SK-N-SH (cell line): ENCODE measurements at regions not wholly inside any gene's neighbourhood (a gene's known extent, or its start where the extent isn't known, plus 50 kb on each side); places are given as distances from the start of the nearest gene placed in this dataset.

Source experiments
- CTCF ChIA-PET: fragments of 300-600, 350-600 bp; formaldehyde crosslinking; extraction: SDS; loops from one replicate; lab custom pipeline; 2021; lab: Yijun Ruan, JAX
- POLR2A ChIA-PET: fragments of 350-600 bp; sonication (Branson Sonifier 250); formaldehyde crosslinking; extraction: SDS; loops from one replicate; lab custom pipeline; 2020; ENCODE audit warnings: antibody characterized with exemption, inconsistent platforms; lab: Yijun Ruan, JAX
- DNase-seq: peaks from one replicate; pipeline ENCODE4 v3.0.0; 2012
- H2AFZ ChIP-seq: fragments of 200-600 bp; sonication (generic); 2 replicates; pipeline ENCODE4 v1.8.1; 2016; ENCODE audit warnings: antibody characterized with exemption, mild to moderate bottlenecking, low read depth
- H3F3A ChIP-seq: fragments of 200-600 bp; sonication (generic); replicated peaks from 2 replicates; pipeline ENCODE3; 2016; ENCODE audit warnings: antibody characterized with exemption, mild to moderate bottlenecking; ENCODE audit not compliant: insufficient read depth
- H3K27ac ChIP-seq, 2 experiments: fragments of 200-500 bp in 1 of 2; fragments of 200-600 bp in 1 of 2; sonication (Bioruptor generic) in 1 of 2; sonication (generic), shearing (Covaris generic) in 1 of 2; 2 replicates each; pipeline versions ENCODE4 v1.5.1 to v1.6.1; 2014 to 2016; ENCODE audit warnings: low read depth in 2 of 2, inconsistent platforms in 1 of 2, low read length in 1 of 2, mild to moderate bottlenecking in 1 of 2, mixed read lengths in 1 of 2
- H3K27me3 ChIP-seq: fragments of 200-600 bp; sonication (generic), shearing (Covaris generic); 2 replicates; pipeline ENCODE4 v1.6.1; 2016; ENCODE audit warnings: mixed run types; ENCODE audit not compliant: insufficient read depth
- H3K36me3 ChIP-seq, 2 experiments: fragments of 200-500 bp in 1 of 2; fragments of 200-600 bp in 1 of 2; sonication (Bioruptor generic) in 1 of 2; sonication (generic) in 1 of 2; replicated peaks in 1 of 2; 2 replicates each; pipeline versions ENCODE3 to v1.5.1; 2014 to 2016; ENCODE audit warnings: low read length in 1 of 2, mild to moderate bottlenecking in 1 of 2; ENCODE audit not compliant: insufficient read depth in 2 of 2, control insufficient read depth in 1 of 2
- H3K4me1 ChIP-seq, 2 experiments: fragments of 200-500 bp in 1 of 2; fragments of 200-600 bp in 1 of 2; sonication (Bioruptor generic) in 1 of 2; sonication (generic), shearing (Covaris generic) in 1 of 2; 2 replicates each; pipeline versions ENCODE4 v1.5.1 to v1.6.1; 2014 to 2016; ENCODE audit warnings: low read depth in 1 of 2, low read length in 1 of 2, mixed run types in 1 of 2; ENCODE audit not compliant: insufficient read depth in 2 of 2, control insufficient read depth in 1 of 2
- H3K4me2 ChIP-seq: fragments of 200-600 bp; sonication (generic), shearing (Covaris generic); 2 replicates; pipeline ENCODE4 v1.6.1; 2017; ENCODE audit warnings: mixed run types
- H3K4me3 ChIP-seq, 2 experiments: fragments of 200-500 bp in 1 of 2; fragments of 200-600 bp in 1 of 2; sonication (Bioruptor generic) in 1 of 2; sonication (generic), shearing (Covaris generic) in 1 of 2; 2 replicates each; pipeline versions ENCODE4 v1.5.1 to v1.8.1; 2014 to 2016; ENCODE audit warnings: low read depth in 2 of 2, inconsistent platforms in 1 of 2, low read length in 1 of 2, mild to moderate bottlenecking in 1 of 2, mixed read lengths in 1 of 2, moderate library complexity in 1 of 2
- H3K79me2 ChIP-seq: fragments of 200-600 bp; sonication (generic); 2 replicates; pipeline ENCODE4 v1.8.1; 2017; ENCODE audit warnings: mild to moderate bottlenecking; ENCODE audit not compliant: insufficient read depth
- H3K9ac ChIP-seq: fragments of 200-600 bp; sonication (generic); 2 replicates; pipeline ENCODE4 v1.6.1; 2017; ENCODE audit warnings: mixed run types
- H3K9me2 ChIP-seq: fragments of 200-600 bp; sonication (generic); 2 replicates; pipeline ENCODE4 v1.6.1; 2017; ENCODE audit warnings: mixed run types
- H3K9me3 ChIP-seq: fragments of 200-600 bp; sonication (generic); 2 replicates; pipeline ENCODE4 v1.6.1; 2017; ENCODE audit warnings: mixed run types, mild to moderate bottlenecking, moderate library complexity
- H4K20me1 ChIP-seq: fragments of 200-600 bp; sonication (generic); 2 replicates; pipeline ENCODE4 v1.6.1; 2017; ENCODE audit warnings: mild to moderate bottlenecking, mixed run types; ENCODE audit not compliant: insufficient read depth
- CHD2 ChIP-seq: fragments of 150-350 bp; IDR thresholded peaks from 2 replicates; pipeline ENCODE4 v1.6.1; 2018; ENCODE audit warnings: low read length; ENCODE audit not compliant: partially characterized antibody
- CTCF ChIP-seq: fragments of 200-600 bp; sonication (generic); IDR thresholded peaks from 2 replicates; pipeline ENCODE4 v1.6.1; 2017; ENCODE audit warnings: antibody characterized with exemption, mild to moderate bottlenecking, moderate library complexity
- ELF1 ChIP-seq: IDR thresholded peaks from 2 replicates; pipeline ENCODE4 v1.4.0; 2012
- EZH2phosphoT487 ChIP-seq: fragments of 200-600 bp; sonication (generic); IDR thresholded peaks from 2 replicates; pipeline ENCODE4 v1.6.1; 2017; ENCODE audit warnings: low read depth, mixed run types, mild to moderate bottlenecking, antibody characterized with exemption, moderate library complexity, borderline replicate concordance
- FOXJ3 ChIP-seq: sonication (generic); formaldehyde crosslinking; IDR thresholded peaks from 2 replicates; pipeline ENCODE4 v1.5.1; 2020; ENCODE audit warnings: mild to moderate bottlenecking, missing genetic modification reagents
- FOXM1 ChIP-seq: IDR thresholded peaks from 2 replicates; pipeline ENCODE4 v1.4.0; 2012; ENCODE audit warnings: low read depth, mild to moderate bottlenecking
- GABPA ChIP-seq: IDR thresholded peaks from 2 replicates; pipeline ENCODE4 v1.4.0; 2012; ENCODE audit warnings: low read depth, mild to moderate bottlenecking
- JUND ChIP-seq: IDR thresholded peaks from 2 replicates; pipeline ENCODE4 v1.4.0; 2012
- MEF2A ChIP-seq: IDR thresholded peaks from 2 replicates; pipeline ENCODE4 v1.4.0; 2012; ENCODE audit warnings: low read depth, borderline replicate concordance
- NFIC ChIP-seq: IDR thresholded peaks from 2 replicates; pipeline ENCODE4 v1.4.0; 2012; ENCODE audit warnings: borderline replicate concordance
- PBX3 ChIP-seq: IDR thresholded peaks from 2 replicates; pipeline ENCODE4; 2012
- RAD21 ChIP-seq: IDR thresholded peaks from 2 replicates; pipeline ENCODE4 v1.6.1; 2012; ENCODE audit warnings: mild to moderate bottlenecking, low read length
- RCOR1 ChIP-seq: fragments of 150-350 bp; IDR thresholded peaks from 2 replicates; pipeline ENCODE4 v1.6.1; 2017; ENCODE audit warnings: antibody characterized with exemption, low read length
- RFX5 ChIP-seq: IDR thresholded peaks from 2 replicates; pipeline ENCODE4 v1.6.1; 2012; ENCODE audit warnings: mild to moderate bottlenecking, improper control_type of control experiment, low read length
- RXRA ChIP-seq: IDR thresholded peaks from 2 replicates; pipeline ENCODE4 v1.4.0; 2012; ENCODE audit warnings: low read depth, mild to moderate bottlenecking, borderline replicate concordance
- SIN3A ChIP-seq: IDR thresholded peaks from 2 replicates; pipeline ENCODE4 v1.6.1; 2012; ENCODE audit warnings: low read depth, mild to moderate bottlenecking, low read length, moderate library complexity, borderline replicate concordance
- SMC3 ChIP-seq: IDR thresholded peaks from 2 replicates; pipeline ENCODE4 v1.6.1; 2012; ENCODE audit warnings: low read depth, low read length, improper control_type of control experiment
- TEAD4 ChIP-seq: IDR thresholded peaks from 2 replicates; pipeline ENCODE4 v1.4.0; 2012; ENCODE audit warnings: mild to moderate bottlenecking, borderline replicate concordance; ENCODE audit not compliant: insufficient read depth
- USF1 ChIP-seq: IDR thresholded peaks from 2 replicates; pipeline ENCODE4 v1.4.0; 2012; ENCODE audit warnings: low read depth, borderline replicate concordance
- ZBTB33 ChIP-seq: IDR thresholded peaks from 2 replicates; pipeline ENCODE4 v1.4.0; 2012; ENCODE audit warnings: low read depth, borderline replicate concordance
- WGBS: methylation state at CpG from one replicate; pipeline ENCODE4 v1.1.6; 2017; ENCODE audit warnings: low lambda C conversion rate; 5-methylcytosine and 5-hydroxymethylcytosine counted together

- H3K79me2 ChIP-seq = no peaks in the 10 kb centered on the region
- CTCF ChIA-PET = interaction anchor here (0.7 kb wide), 1 partner anchor 63 kb away, joined by 3 read pairs; no protein-coding TSS in a partner anchor
Measured at GRCh38 chr3:139265131-139266016, 78.4 kb upstream of the MRPS22 start.

More at GRCh38 chr3:139265131-139266016, 78.4 kb upstream of the MRPS22 start:
- WGBS = 55% methylated on average over 7 of the region's 9 CpGs
- no peaks in the 10 kb centered on the region for H3K9me3 ChIP-seq
- H2AFZ ChIP-seq = no peak overlapping the region
- peaks cover 0 to 18% of the 10 kb centered on the region in 2 experiments; a peak in 1 of 4 replicates for H3K4me1 ChIP-seq
- no peaks in the 10 kb centered on the region for H3K27me3 ChIP-seq
- H3K4me3 ChIP-seq = no peak overlapping the region
- H3F3A ChIP-seq = no peaks in the 10 kb centered on the region
- H4K20me1 ChIP-seq = no peaks in the 10 kb centered on the region
- H3K27ac ChIP-seq = no peak overlapping the region
- no peak for DNase-seq
- H3K9me2 ChIP-seq = no peaks in the 10 kb centered on the region
- POLR2A ChIA-PET = no interaction called here
- H3K4me2 ChIP-seq = no peak overlapping the region
- no peak overlapping the region for H3K9ac ChIP-seq
- no peaks in the 10 kb centered on the region for H3K36me3 ChIP-seq
- TF ChIP-seq JUND (no peak), CTCF (no peak), ELF1 (no peak), TEAD4 (no peak), MEF2A (no peak), RXRA (no peak), RAD21 (no peak), FOXJ3 (CRISPR knock-in tag) (no peak), RFX5 (no peak), ZBTB33 (no peak), SIN3A (no peak), GABPA (no peak), RCOR1 (no peak), EZH2phosphoT487 (no peak), FOXM1 (no peak), CHD2 (no peak), PBX3 (no peak), NFIC (no peak), USF1 (no peak), SMC3 (no peak)
